ENCODE measurements at regions not wholly inside any gene's neighbourhood (a gene's known extent, or its start where the extent isn't known, plus 50 kb on each side); places are given as distances from the start of the nearest gene placed in this dataset.

DNA sequence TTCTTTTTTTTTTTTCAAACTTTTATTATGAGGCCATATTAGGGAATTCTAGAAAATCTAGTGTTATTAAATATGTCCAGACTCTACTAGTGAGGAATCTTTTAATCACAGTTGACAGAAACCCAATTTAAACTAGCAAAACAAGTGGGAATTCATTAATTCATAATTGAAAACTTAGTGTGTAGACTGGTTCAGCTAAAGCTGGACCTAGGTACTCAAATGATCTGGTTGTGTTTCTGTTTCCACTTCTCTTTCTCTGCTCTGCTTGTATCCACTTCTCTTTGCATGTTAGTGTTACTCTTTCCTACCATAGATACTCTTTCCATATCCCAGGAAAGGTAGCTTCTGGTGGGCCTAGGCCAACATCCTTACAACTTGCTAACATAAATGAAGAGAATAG, 81.2 kb upstream of the HIVEP3 start:
- Histone ChIP-seq H3K27me3 (no peaks in the 10 kb centered on the region), H3K4me1 (peaks cover 11 to 24% of the 10 kb centered on the region in 2 donors), H3K9me3 (no peaks in the 10 kb centered on the region), H3K36me3 (no peaks in the 10 kb centered on the region), H3K27ac (no peak overlapping the region), H3K4me3 (replicated peaks in 1 of 3) (no peak overlapping the region)
- intact Hi-C loops (cut with DNase I), result no loop called here
- no peak for TF ChIP-seq CTCF (IDR thresholded peaks at IDR 0.05)
- no peak for TF ChIP-seq POLR2A (IDR thresholded peaks at IDR 0.05)
- no peak for DNase-seq

DNA sequence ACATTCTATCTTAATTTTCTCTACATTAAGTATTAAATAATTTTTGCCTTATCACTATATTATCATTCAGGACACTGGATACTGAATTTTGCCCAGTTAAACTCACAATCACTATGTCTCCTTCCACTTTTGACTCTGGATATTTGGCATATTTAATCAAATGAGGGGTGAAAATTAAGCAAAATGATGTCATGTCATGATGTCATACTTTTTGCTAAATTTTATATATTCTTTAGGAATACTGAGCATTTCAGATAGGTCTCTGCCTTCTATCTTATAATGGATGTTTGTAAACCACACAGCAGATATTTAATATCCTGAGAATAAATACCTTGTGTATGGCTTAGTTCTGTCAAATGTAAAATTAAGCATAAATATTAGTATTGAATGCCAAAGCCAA, 79.5 kb upstream of the HIVEP3 start:
- no peak for DNase-seq
- Histone ChIP-seq H3K4me1 (peaks cover 4 to 15% of the 10 kb centered on the region in 2 donors), H3K36me3 (no peaks in the 10 kb centered on the region), H3K27ac (no peak overlapping the region), H3K27me3 (no peaks in the 10 kb centered on the region), H3K4me3 (replicated peaks in 1 of 3) (no peak overlapping the region), H3K9me3 (no peaks in the 10 kb centered on the region)
- TF ChIP-seq POLR2A (IDR thresholded peaks at IDR 0.05) (no peak), CTCF (IDR thresholded peaks at IDR 0.05) (no peak)
- intact Hi-C loops (cut with DNase I), result no loop called here

DNA sequence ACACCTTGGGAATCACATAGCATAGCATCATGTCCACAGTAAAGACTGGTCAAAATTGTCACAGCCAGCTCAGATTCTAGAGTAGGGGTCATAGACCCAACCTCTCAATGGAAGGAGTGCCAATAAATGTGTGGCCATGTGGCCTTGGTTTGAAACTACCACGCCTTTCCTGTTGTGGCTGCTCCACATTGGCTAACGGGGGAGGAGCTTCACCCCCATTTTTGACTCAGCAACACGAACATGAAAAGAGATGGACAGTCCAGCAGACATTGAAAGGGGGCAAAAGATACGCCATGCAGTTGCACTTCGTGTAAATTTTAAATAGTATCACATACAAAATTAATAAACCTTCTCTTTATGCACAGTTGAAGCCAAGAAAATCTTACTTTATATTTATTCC, 78.4 kb upstream of the HIVEP3 start:
- no peak overlapping the region for H3K27ac ChIP-seq
- intact Hi-C loops (cut with DNase I), result no loop called here
- H3K27me3 ChIP-seq, result no peaks in the 10 kb centered on the region
- WGBS, 2 donors, result 88 to 92% methylated on average over 5 of the region's 5 CpGs
- H3K4me3 ChIP-seq (replicated peaks in 1 of 3), result no peak overlapping the region
- no peaks in the 10 kb centered on the region for H3K9me3 ChIP-seq
- H3K4me1 ChIP-seq, result peaks cover 0 to 4% of the 10 kb centered on the region in 2 donors
- no peak for DNase-seq
- no peak for TF ChIP-seq CTCF (IDR thresholded peaks at IDR 0.05)
- TF ChIP-seq POLR2A (IDR thresholded peaks at IDR 0.05), result no peak
- no peaks in the 10 kb centered on the region for H3K36me3 ChIP-seq

DNA sequence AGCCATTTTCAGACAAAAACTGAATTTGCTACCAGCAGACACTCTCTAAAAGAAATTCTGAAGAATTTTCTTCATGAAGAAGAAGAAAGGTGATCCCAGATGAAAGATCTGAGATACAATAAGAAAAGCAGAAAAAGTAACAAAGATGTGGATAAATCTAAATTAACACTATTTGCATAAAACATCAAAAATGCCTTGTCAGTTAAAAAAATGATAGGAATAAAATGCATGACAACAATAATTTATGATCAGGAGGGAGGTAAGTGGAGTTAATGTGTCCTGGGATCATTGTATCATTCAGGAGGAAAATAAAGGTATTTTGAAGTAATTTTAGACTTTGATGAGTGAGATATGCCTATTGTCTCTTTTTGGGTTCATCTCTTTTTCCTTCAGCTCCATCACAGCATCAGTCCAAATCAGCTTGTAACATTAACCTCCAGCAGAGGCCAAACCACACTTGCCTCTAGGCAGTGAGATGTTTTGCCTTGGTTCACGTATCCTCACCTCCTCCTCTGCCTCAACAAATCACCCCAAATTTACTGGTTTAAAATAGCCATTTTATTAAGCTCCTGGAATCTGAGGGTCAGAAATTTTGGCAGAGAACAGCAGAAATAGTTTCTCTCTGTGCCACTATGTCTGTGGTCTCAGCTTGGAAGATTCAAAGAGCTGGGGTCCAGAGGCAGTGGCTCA, 76.9 kb upstream of the HIVEP3 start:
- WGBS, 2 donors, result 89 to 95% methylated on average over 1 of the region's 1 CpG

More for the DNA sequence above, 76.9 kb upstream of the HIVEP3 start:
- Histone ChIP-seq H3K4me3 (replicated peaks in 1 of 3) (no peak overlapping the region), H3K4me1 (no peaks in the 10 kb centered on the region), H3K27me3 (no peaks in the 10 kb centered on the region), H3K27ac (no peak overlapping the region), H3K36me3 (no peaks in the 10 kb centered on the region), H3K9me3 (no peaks in the 10 kb centered on the region)
- intact Hi-C loops (cut with DNase I), result no loop called here
- no peak for TF ChIP-seq POLR2A (IDR thresholded peaks at IDR 0.05)
- no peak for TF ChIP-seq CTCF (IDR thresholded peaks at IDR 0.05)
- DNase-seq, result no peak
